Kidney glomerular epithelial cell (primary cell): ENCODE measurements at regions not wholly inside any gene's neighbourhood (a gene's known extent, or its start where the extent isn't known, plus 50 kb on each side); places are given as distances from the start of the nearest gene placed in this dataset.

ENCODE experiments used
- DNase-seq: peaks from one replicate; lab custom pipeline; 2025; lab: John Stamatoyannopoulos, UW

DNA sequence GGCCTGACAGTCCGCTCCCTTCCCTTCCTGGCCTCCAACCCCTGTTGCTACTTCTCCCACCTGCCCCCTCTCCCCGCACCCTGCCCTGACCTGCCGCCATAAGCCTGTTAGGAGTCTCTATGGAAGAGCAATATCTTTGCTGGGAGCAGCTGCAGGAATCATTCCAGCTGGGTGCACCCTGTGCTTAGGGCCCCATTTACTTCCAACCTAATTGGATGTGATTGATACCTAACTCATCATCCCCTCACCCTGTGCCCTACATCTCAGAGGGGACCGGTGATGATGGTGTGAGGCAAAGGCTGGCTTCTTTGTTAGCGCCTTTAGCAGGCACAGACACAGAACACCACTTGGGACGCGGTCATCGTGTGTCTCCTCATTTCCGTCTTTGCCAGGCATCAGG is 80.0 kb upstream of the FAM180A start:
- no peak for DNase-seq

DNA sequence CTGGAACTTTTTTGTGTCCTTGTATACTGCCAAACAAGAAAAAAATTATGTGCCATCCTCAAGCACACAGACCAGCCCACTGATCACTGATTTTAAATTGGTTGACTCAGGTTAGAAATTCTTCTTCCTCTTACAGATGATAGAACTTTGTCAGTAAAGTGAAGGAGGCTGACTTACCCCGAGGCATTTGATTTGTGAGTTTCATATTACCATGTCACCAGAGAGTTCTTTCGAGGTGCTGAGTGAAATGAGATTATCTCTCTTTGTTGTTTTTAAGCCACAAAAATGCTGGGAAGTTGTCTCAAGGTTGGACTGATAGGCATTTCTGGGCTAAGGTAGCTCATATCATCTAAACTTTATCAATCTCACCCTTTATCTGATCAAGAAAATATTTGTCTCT is 78.8 kb upstream of the FAM180A start:
- peak; percentile 24 for DNase-seq

DNA sequence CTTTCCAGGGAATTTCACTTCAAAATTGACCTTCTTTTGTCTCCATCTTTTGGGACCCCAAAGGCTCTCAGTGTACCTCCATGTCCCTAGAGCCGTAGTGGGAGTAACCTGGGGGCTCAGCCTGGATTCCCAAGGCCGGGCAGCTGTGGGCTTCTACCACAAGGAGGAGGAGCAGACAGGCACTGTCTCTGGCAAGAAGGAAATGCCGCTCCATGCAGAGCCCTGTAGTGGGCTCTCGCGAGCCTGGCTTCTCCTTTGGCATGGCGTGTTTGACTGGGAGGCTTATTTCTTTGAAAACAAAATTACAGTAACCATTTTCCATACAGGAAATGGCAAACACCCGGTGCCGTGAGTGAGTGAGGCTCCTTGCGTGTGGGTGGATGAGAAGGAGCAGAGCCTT is 76.8 kb upstream of the FAM180A start:
- no peak for DNase-seq

DNA sequence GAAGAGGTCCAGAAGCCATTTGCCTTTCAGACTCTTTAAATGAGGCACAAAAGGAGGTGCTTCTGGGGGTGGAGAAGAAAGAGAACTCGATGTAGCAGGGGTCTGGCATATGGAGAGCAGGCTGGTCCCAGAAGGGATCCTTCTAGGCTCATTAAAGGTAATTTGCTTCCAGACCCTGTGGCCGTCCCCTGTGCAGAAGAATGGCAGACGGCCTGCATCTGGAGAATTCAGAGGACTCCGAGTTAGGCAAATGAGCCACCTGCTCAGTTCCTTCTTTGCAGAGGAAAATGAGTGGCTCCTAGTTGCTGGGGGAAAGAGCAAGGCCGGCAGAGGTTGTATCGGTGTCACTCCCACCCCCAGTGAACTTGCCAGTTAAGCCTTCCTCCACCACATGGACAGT is 73.8 kb upstream of the FAM180A start:
- DNase-seq: no peak

DNA sequence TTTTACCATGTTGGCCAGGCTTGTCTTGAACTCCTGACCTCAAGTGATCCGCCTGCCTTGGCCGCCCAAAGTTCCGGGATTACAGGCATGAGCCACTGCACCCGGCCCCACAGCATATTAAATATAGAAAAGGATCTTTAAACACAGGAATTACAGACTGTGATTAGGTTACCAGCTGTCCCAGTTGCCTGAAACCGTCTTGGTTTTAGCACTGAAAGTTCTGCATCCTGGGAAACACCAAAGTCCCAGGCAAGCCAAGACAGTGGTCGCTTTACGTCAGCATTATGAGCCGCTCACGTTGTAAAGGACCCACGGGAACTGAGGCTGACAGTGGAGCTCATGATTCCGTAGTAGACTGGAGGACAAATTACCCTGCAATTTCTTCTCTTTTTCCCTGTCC is 69.0 kb upstream of the FAM180A start:
- DNase-seq: no peak

DNA sequence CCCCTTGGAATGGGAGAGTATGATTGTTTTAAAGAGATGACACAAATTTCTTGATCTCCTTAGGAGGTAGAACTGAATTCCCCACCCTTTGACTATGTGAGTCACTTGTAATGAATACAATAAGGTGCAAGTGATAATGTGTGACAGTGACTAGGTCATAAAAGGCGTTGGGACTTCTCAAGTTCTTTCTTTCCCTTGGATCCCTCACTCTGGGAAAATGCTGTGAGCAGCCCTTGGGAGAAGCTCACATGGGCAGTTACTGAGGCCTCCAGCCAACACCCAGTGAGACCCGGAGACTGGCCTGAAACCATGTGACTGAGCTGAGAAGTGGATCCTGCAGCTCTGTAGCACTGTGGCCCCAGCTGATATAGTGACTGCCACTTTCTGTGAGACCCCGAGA is 66.4 kb upstream of the FAM180A start:
- no peak for DNase-seq

DNA sequence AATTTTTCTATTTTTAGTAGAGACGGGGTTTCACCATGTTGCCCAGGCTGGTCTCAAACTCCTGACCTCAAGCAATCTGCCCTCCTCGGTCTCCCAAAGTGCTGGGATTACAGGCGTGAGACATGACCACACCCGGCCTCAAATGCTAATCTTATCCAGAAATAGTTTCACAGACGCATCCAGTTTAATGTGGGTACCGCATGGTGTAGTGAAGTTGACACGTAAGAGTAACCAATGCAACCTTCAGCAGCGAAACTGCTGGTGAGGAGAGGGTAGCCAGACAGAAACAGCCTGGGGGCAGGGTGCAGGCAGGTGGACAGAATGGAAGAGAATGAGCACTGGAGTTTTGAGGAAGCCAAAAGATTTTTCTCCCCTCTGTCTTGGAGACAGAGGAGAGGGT is 63.5 kb upstream of the FAM180A start:
- no peak for DNase-seq

DNA sequence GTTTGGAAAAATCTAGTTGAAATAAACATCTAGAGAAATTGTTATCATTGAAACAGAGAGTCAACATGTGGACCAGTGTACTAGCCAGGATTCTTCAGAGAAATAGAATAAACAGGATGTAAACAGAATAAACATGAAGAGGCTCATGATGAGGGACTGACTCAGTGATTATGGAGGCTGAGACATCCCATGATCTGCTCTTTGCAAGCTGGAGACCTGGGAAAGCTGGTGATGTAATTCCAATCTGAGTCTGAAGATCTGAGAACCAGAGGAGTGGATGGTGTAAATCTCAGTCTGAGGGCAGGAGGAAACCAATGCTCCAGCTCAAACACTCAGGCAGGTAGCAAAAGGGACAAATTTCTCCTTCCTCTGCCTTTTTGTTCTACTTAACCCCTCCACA is 62.9 kb upstream of the FAM180A start:
- no peak for DNase-seq

DNA sequence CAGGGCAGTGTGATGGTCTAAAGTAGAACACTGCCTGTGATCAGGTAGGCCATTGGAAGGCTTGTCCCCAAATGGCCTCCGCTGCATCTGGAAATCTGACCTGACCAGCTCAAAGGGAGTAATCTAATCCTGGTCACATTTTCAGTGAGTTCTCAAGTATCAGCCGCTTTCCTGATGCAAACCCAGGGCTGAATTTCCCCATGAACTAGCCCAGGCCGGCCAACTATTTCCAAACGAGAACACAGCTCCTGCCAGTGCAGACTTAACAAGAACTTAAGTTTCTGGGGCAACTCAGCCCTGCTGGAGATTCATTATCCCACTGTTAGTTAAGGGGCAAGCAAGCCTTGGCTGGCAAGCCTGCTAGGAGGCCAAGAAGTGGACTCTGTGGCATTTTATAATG is 59.6 kb upstream of the FAM180A start:
- DNase-seq: no peak

DNA sequence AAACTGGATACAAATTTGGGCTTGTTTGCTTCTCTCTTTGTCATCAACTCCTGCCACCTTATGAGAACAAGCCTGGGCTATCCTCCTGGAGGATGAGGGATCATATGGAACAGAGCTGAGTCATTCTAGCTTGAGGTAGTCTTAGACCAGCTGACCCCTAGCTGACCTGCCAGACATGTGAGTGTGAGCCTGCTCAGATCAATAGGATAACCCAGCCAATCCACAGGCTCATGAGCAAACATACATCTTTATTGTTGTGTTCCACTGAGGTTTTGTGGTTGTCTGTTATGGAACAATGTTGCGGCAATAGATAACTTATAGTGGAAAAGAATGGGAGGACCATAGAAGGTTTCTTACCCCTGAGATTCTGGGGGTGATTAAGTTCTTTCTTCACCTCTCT is 54.5 kb upstream of the FAM180A start:
- DNase-seq: no peak

DNA sequence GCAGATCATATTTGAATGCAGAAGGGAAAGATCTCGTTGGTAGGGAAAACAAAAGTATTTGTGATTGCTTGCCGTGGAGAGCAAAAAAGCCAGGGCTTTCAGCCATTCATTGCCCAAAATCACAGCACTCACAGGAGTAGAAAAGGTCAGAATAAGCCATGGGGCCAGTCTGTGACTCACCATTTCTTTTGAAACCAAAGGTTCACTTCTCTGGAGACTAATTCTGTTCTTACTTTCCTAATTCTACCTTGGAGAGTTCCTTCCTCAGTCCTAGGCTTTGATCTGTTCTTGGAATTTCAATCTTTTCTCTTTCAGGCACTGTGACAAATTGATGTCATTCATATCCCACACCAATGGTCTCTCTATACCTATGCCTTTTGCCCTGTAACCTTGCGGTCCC is 54.1 kb upstream of the FAM180A start:
- DNase-seq: peak; percentile 6

DNA sequence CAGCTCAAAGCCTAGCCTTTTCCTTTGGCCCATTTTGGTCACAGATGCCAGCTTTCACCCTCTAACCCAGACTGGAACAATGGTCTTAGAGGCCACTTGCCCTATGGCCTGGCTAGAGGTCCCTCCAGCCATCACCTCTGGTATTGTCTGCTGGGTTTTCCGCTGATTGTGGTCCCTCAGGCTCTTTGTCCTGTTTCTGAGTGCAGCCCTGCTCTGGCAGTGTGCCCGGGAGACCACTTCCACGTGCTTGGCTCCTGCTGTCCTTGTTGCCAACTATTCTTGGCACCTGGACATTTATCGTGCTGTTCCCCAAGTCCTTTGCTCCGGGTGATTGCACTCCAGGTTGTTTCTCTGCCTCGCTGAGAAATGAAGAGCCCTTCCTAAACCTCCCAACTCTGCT is 53.3 kb upstream of the FAM180A start:
- DNase-seq: no peak

DNA sequence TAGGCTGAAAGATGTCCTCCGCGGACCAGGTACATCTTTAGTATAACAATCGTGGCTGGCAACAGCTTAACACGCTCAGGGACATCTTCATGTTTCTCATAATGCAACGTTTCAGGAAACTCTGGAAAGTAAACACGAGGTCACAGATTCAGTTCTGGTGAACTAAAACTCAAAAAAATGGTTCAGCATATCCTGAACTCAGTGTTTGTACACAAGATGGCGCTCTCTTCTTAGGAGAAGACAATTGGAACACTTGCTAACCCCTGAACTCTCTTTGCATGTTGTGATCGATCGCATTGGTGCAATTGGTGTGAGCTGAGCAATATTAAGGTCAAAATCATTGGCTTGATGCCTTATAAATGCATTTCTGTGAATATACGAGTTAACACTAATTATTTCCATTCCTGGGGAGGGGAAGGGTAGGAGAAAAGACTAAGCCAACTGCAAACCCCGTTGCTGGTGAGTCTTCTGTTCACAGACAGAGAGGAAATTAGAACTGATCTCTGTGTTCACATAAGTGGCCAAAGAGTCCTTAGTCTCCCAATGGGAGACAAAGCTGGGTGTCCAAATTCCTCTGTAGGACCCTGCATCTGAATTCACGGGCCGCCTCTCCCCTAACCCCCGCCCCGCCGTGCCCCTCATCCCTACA is 52.6 kb upstream of the FAM180A start:
- DNase-seq: peak; percentile 50

DNA sequence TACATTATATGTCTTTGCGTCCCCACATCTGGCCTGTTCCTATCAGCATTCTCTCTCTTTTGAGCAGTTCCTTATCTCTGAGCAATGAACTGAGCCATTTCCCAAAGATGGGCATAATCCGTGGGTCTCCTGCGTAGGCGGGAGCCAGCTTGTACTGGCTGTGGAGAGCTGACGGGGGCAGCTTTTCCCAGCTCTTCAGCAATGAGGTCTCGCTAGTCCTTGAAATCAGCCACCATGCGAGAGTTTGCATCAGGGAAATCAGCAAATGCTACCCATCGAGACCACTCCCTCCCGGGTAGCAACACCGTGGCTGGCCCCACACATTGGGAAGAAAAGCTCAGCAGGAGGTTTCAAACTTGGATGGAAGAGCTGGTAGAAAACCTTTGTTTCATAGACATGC is 51.9 kb upstream of the FAM180A start:
- DNase-seq: no peak

DNA sequence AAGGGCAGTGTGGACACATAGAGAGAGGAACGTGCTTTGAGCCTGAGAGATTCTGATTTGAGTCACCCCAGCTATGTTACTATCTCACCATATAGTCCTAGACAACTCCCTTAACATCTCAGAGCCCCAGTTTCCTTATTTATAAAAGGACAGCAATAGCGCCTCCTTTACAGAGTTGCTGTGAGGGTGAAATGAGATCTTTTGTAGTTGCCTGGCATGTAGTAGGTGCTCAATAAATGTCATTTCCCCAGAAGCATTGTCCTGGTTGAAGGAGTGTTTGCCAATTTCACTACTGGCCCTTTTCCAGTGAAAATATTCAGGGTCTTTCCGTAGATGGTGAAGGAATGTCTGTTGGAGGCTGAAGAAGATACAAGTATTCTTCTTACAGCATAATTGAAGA is 51.3 kb upstream of the FAM180A start:
- DNase-seq: no peak
